Transverse colon (tissue), 4 donors: ENCODE measurements at regions not wholly inside any gene's neighbourhood (a gene's known extent, or its start where the extent isn't known, plus 50 kb on each side); places are given as distances from the start of the nearest gene placed in this dataset.

ENCODE experiments used
- DNase-seq: peaks from one replicate; pipeline ENCODE4 v3.0.0-alpha.2; 2019
- H3K27ac ChIP-seq, 4 donors: fragments of 200-600 bp; sonication (generic); 2 replicates each; pipeline ENCODE4 v1.5.1; 2016 to 2018; ENCODE audit warnings: inconsistent platforms in 4 of 4
- H3K27me3 ChIP-seq: fragments of 200-600 bp; sonication (generic); 2 replicates; pipeline ENCODE4 v1.5.1; 2017; ENCODE audit warnings: inconsistent platforms
- H3K36me3 ChIP-seq, 4 donors: fragments of 200-600 bp; sonication (generic); 2 replicates each; pipeline ENCODE4 v1.5.1; 2017 to 2019; ENCODE audit warnings: inconsistent platforms in 4 of 4
- H3K4me1 ChIP-seq, 4 donors: fragments of 200-600 bp; sonication (generic); 2 replicates each; pipeline ENCODE4 v1.5.1; 2017 to 2020; ENCODE audit warnings: inconsistent platforms in 4 of 4
- H3K4me3 ChIP-seq, 4 donors: fragments of 200-600 bp; sonication (generic); 1 replicate in 1 of 4; 2 replicates in 3 of 4; pipeline versions ENCODE4 v1.5.1 to v1.6.1; 2017 to 2019; ENCODE audit warnings: inconsistent platforms in 4 of 4
- H3K9me3 ChIP-seq, 2 donors: fragments of 200-600 bp; sonication (generic); 2 replicates each; pipeline ENCODE4 v1.5.1; 2017 to 2019; ENCODE audit warnings: inconsistent platforms in 2 of 2
- CTCF ChIP-seq, 5 experiments: fragments of 200-600 bp in 3 of 5; fragments of 450-650 bp in 2 of 5; sonication (generic) in 3 of 5; IDR thresholded peaks; 1 replicate in 2 of 5; 2 replicates in 3 of 5; pipeline ENCODE4 v1.5.1; 2016 to 2017; ENCODE audit warnings: antibody characterized with exemption in 5 of 5, inconsistent platforms in 3 of 5, mild to moderate bottlenecking in 2 of 5, moderate library complexity in 1 of 5
- EP300 ChIP-seq: sonication (generic); formaldehyde crosslinking; IDR thresholded peaks from one replicate; pipeline ENCODE4 v1.6.1; 2017; ENCODE audit warnings: antibody characterized with exemption, low read depth
- POLR2A ChIP-seq: fragments of 450-650 bp; IDR thresholded peaks from one replicate; pipeline ENCODE4 v1.6.1; 2016; ENCODE audit warnings: antibody characterized with exemption, mild to moderate bottlenecking, moderate library complexity
- POLR2AphosphoS5 ChIP-seq, 3 donors: sonication (generic); formaldehyde crosslinking; IDR thresholded peaks; one replicate each; pipeline ENCODE4 v1.6.1; 2016; ENCODE audit warnings: antibody characterized with exemption in 3 of 3
- WGBS, 2 donors: methylation state at CpG; one replicate each; pipeline ENCODE4 v1.1.5; 2018; ENCODE audit warnings: low coverage in 1 of 2; 5-methylcytosine and 5-hydroxymethylcytosine counted together
- in situ Hi-C, 4 donors: fragments of 200-750 bp; cut with MboI; loops; one replicate each; pipeline versions ENCODE4 v1.15.0 to v1.15.1; 2017; ENCODE audit warnings: low sequenced_read_pairs in 3 of 4, low pct_ligation_motif_present in 1 of 4, low pct_unique_long_range_greater_than_20kb in 1 of 4
- intact Hi-C: fragments of 100-400 bp; cut with DNase I; formaldehyde crosslinking; loops from one replicate; pipeline ENCODE4 v1.15.1; 2023; ENCODE audit warnings: low total_unique reads

DNA sequence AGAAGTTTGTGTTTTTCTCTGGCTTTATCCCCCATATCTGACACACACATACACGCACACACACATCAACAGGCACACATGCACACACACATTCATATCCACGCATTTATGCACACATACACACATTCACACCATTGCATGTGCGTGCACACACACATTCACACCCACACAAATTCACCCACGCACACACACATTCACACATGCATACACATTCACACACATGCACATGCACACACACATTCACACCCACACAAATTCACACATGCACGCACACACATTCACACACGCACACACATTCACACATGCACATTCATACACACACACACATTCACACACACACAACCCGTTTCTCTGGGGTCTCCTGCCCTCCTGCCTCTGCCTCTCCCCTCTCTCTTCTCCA, 264.2 kb downstream of the BCL11B start:
- in situ Hi-C loops (no loop called here), intact Hi-C loops (no loop called here)
- Histone ChIP-seq H3K9me3 (no peaks in the 10 kb centered on the region), H3K27me3 (no peaks in the 10 kb centered on the region), H3K4me1 (no peaks in the 10 kb centered on the region), H3K36me3 (no peaks in the 10 kb centered on the region), H3K27ac (no peak overlapping the region), H3K4me3 (no peak overlapping the region)
- TF ChIP-seq POLR2AphosphoS5 (IDR thresholded peaks at IDR 0.05) (no peak), POLR2A (no peak), EP300 (no peak), CTCF (IDR thresholded peaks at IDR 0.05) (no peak)
- no peak for DNase-seq
- 88 to 96% methylated on average over 7 of the region's 7 CpGs for WGBS, 2 donors

GRCh38 chr14:99009871-99010270, 262.1 kb downstream of the BCL11B start:
- H3K36me3 ChIP-seq = no peaks in the 10 kb centered on the region
- WGBS, 2 donors = 89% methylated on average over 6 of the region's 6 CpGs; no CpG with 5 or more reads in 1 of the 2 donors
- intact Hi-C loops = no loop called here
- no peaks in the 10 kb centered on the region for H3K27me3 ChIP-seq
- no peak overlapping the region for H3K4me3 ChIP-seq
- no peak for TF ChIP-seq POLR2AphosphoS5 (IDR thresholded peaks at IDR 0.05)
- TF ChIP-seq POLR2A = no peak
- TF ChIP-seq EP300 = no peak
- TF ChIP-seq CTCF (IDR thresholded peaks at IDR 0.05) = no peak
- DNase-seq = no peak
- in situ Hi-C loops = no loop called here
- no peaks in the 10 kb centered on the region for H3K4me1 ChIP-seq
- no peaks in the 10 kb centered on the region for H3K9me3 ChIP-seq
- H3K27ac ChIP-seq = no peak overlapping the region

GRCh38 chr14:99011385-99011784, 260.6 kb downstream of the BCL11B start:
- Histone ChIP-seq H3K27me3 (no peaks in the 10 kb centered on the region), H3K27ac (no peak overlapping the region), H3K36me3 (no peaks in the 10 kb centered on the region), H3K9me3 (no peaks in the 10 kb centered on the region), H3K4me1 (no peaks in the 10 kb centered on the region), H3K4me3 (no peak overlapping the region)
- WGBS, 2 donors = 82 to 85% methylated on average over 5 to 6 of the region's 6 CpGs
- in situ Hi-C loops = no loop called here
- TF ChIP-seq POLR2AphosphoS5 (IDR thresholded peaks at IDR 0.05) (no peak), CTCF (IDR thresholded peaks at IDR 0.05) (no peak), POLR2A (no peak), EP300 (no peak)
- intact Hi-C loops = no loop called here
- no peak for DNase-seq

GRCh38 chr14:99012703-99013102, 259.3 kb downstream of the BCL11B start:
- no peak for DNase-seq
- Histone ChIP-seq H3K4me1 (no peaks in the 10 kb centered on the region), H3K4me3 (no peak overlapping the region), H3K36me3 (no peaks in the 10 kb centered on the region), H3K27me3 (no peaks in the 10 kb centered on the region), H3K27ac (no peak overlapping the region), H3K9me3 (no peaks in the 10 kb centered on the region)
- 91% methylated on average over 5 to 12 of the region's 12 CpGs for WGBS, 2 donors
- TF ChIP-seq POLR2A = no peak
- TF ChIP-seq CTCF (IDR thresholded peaks at IDR 0.05) = no peak
- TF ChIP-seq POLR2AphosphoS5 (IDR thresholded peaks at IDR 0.05) = no peak
- TF ChIP-seq EP300 = no peak
- in situ Hi-C loops = no loop called here
- intact Hi-C loops = no loop called here
